ENCODE measurements at regions not wholly inside any gene's neighbourhood (a gene's known extent, or its start where the extent isn't known, plus 50 kb on each side); places are given as distances from the start of the nearest gene placed in this dataset.

GRCh38 chr13:37295071-37295470, 189.6 kb upstream of the CSNK1A1L start:
- TF ChIP-seq CTCF (conservative IDR thresholded peaks at IDR 0.05; ENCODE audit: low read depth, low read length) (no peak), EZH2 (IDR thresholded peaks at IDR 0.05; ENCODE audit: low read length, unreplicated experiment) (no peak), EZH2phosphoT487 (IDR thresholded peaks at IDR 0.05; ENCODE audit: borderline replicate concordance, low read length) (no peak)
